HEK293T (cell line): ENCODE measurements at regions not wholly inside any gene's neighbourhood (a gene's known extent, or its start where the extent isn't known, plus 50 kb on each side); places are given as distances from the start of the nearest gene placed in this dataset.

Source experiments
- CTCF ChIA-PET: fragments of 350-600 bp; formaldehyde crosslinking; extraction: SDS; loops from one replicate; lab custom pipeline; 2021; ENCODE audit warnings: antibody characterized with exemption, inconsistent platforms; lab: Yijun Ruan, JAX
- POLR2A ChIA-PET: fragments of 350-600 bp; formaldehyde crosslinking; extraction: SDS; loops from one replicate; lab custom pipeline; 2020; ENCODE audit warnings: antibody characterized with exemption, inconsistent platforms; lab: Yijun Ruan, JAX
- DNase-seq: peaks from one replicate; pipeline ENCODE4 v3.0.0; 2012; ENCODE audit warnings: mixed read lengths; ENCODE audit errors: extremely low spot score
- ARNT ChIP-seq: fragments of 450-650 bp; IDR thresholded peaks from 2 replicates; pipeline ENCODE4 v1.6.1; 2017; ENCODE audit warnings: mild to moderate bottlenecking
- BHLHE40 ChIP-seq: fragments of 450-650 bp; IDR thresholded peaks from 2 replicates; pipeline ENCODE4 v1.6.1; 2016; ENCODE audit warnings: mild to moderate bottlenecking, moderate library complexity, borderline replicate concordance
- CTBP1 ChIP-seq: fragments of 450-650 bp; IDR thresholded peaks from 2 replicates; pipeline ENCODE4 v1.6.1; 2016; ENCODE audit warnings: borderline replicate concordance
- ELF4 ChIP-seq: fragments of 450-650 bp; IDR thresholded peaks from 2 replicates; pipeline ENCODE4 v1.6.1; 2017; ENCODE audit warnings: antibody characterized with exemption
- FOXA1 ChIP-seq: fragments of 450-650 bp; IDR thresholded peaks from 2 replicates; pipeline ENCODE4 v1.6.1; 2016; ENCODE audit warnings: mild to moderate bottlenecking
- FOXK2 ChIP-seq: fragments of 450-650 bp; IDR thresholded peaks from 2 replicates; pipeline ENCODE4 v1.6.1; 2016; ENCODE audit warnings: mild to moderate bottlenecking
- FOXM1 ChIP-seq: fragments of 450-650 bp; IDR thresholded peaks from 2 replicates; pipeline ENCODE4 v1.6.1; 2017; ENCODE audit warnings: mild to moderate bottlenecking, borderline replicate concordance
- HDGF ChIP-seq: fragments of 450-650 bp; IDR thresholded peaks from 2 replicates; pipeline ENCODE4 v1.6.1; 2017; ENCODE audit warnings: antibody characterized with exemption, borderline replicate concordance
- L3MBTL2 ChIP-seq: fragments of 450-650 bp; conservative IDR thresholded peaks from 2 replicates; pipeline ENCODE4 v1.6.1; 2016; ENCODE audit warnings: mild to moderate bottlenecking
- LEF1 ChIP-seq: fragments of 450-650 bp; IDR thresholded peaks from 2 replicates; pipeline ENCODE4 v1.6.1; 2017; ENCODE audit warnings: mild to moderate bottlenecking, borderline replicate concordance
- NFRKB ChIP-seq: fragments of 450-650 bp; IDR thresholded peaks from 2 replicates; pipeline ENCODE4 v1.6.1; 2016; ENCODE audit warnings: mild to moderate bottlenecking, moderate library complexity
- PKNOX1 ChIP-seq: fragments of 450-650 bp; IDR thresholded peaks from 2 replicates; pipeline ENCODE4 v1.6.1; 2016
- SP1 ChIP-seq: fragments of 450-650 bp; IDR thresholded peaks from 2 replicates; pipeline ENCODE4 v1.6.1; 2017
- SUZ12 ChIP-seq: fragments of 450-650 bp; IDR thresholded peaks from 2 replicates; pipeline ENCODE4 v1.6.1; 2016; ENCODE audit warnings: mild to moderate bottlenecking
- TARDBP ChIP-seq: fragments of 450-650 bp; IDR thresholded peaks from 2 replicates; pipeline ENCODE4 v1.6.1; 2016
- ZNF384 ChIP-seq: fragments of 450-650 bp; IDR thresholded peaks from 2 replicates; pipeline ENCODE4 v1.6.1; 2016

- TF ChIP-seq FOXA1 (no peak), SUZ12 (no peak), PKNOX1 (no peak), ARNT (no peak), HDGF (no peak), CTBP1 (no peak), FOXK2 (no peak), BHLHE40 (no peak), NFRKB (no peak), ZNF384 (no peak), L3MBTL2 (no peak), LEF1 (no peak), ELF4 (no peak), SP1 (no peak), FOXM1 (no peak), TARDBP (no peak)
- no peak for DNase-seq
- POLR2A ChIA-PET: no interaction called here
- CTCF ChIA-PET: no interaction called here
These were observed 907.5 kb upstream of the SLC10A2 start for GRCh38 chr13:103973740-103974139.

GRCh38 chr13:103969520-103970050 is 903.4 kb upstream of the SLC10A2 start:
- no peak for DNase-seq
- no peak for TF ChIP-seq ZNF384
- no peak for TF ChIP-seq LEF1
- no peak for TF ChIP-seq BHLHE40
- TF ChIP-seq ARNT: no peak
- no peak for TF ChIP-seq NFRKB
- TF ChIP-seq L3MBTL2: no peak
- no peak for TF ChIP-seq PKNOX1
- TF ChIP-seq FOXK2: no peak
- no peak for TF ChIP-seq HDGF
- TF ChIP-seq FOXM1: no peak
- no peak for TF ChIP-seq TARDBP
- no peak for TF ChIP-seq ELF4
- no peak for TF ChIP-seq CTBP1
- no peak for TF ChIP-seq SUZ12
- no peak for TF ChIP-seq FOXA1
- no peak for TF ChIP-seq SP1
- POLR2A ChIA-PET: no interaction called here
- CTCF ChIA-PET: interaction anchor here (1.1 kb wide), 1 partner anchor 355 kb away, joined by 4 read pairs; no protein-coding TSS in a partner anchor

- TF ChIP-seq BHLHE40 (no peak), FOXK2 (no peak), HDGF (no peak), ZNF384 (no peak), SUZ12 (no peak), FOXA1 (no peak), NFRKB (no peak), LEF1 (no peak), PKNOX1 (no peak), TARDBP (no peak), ARNT (no peak), CTBP1 (no peak), SP1 (no peak)
- no peak for DNase-seq
- ChIA-PET POLR2A (no interaction called here), CTCF (no interaction called here)
These were observed 899.5 kb upstream of the SLC10A2 start for GRCh38 chr13:103965506-103966243.

DNA sequence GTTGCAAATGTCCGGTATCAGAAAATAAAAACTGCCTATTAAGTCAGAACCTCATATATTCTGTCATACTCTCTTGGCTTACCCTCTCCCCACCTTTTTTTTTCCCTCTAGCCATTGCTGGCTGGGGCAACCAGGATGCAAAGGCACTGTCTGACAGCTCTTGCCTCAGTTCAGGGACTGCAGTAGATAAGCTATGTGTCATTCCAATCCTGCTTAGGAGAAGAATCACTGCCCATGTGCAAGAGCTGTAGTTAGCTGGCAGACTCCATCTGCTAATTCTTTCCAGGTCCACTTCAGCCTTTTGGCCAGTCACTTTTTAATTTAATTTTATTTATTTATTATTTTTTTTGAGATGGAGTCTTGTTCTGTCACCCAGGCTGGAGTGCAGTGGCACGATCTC is 895.6 kb upstream of the SLC10A2 start:
- DNase-seq: no peak
- ChIA-PET CTCF (no interaction called here), POLR2A (no interaction called here)
- TF ChIP-seq CTBP1 (no peak), PKNOX1 (no peak), BHLHE40 (no peak), HDGF (no peak), SP1 (no peak), FOXA1 (no peak), TARDBP (no peak), ARNT (no peak), LEF1 (no peak), SUZ12 (no peak), FOXM1 (no peak), L3MBTL2 (no peak)

DNA sequence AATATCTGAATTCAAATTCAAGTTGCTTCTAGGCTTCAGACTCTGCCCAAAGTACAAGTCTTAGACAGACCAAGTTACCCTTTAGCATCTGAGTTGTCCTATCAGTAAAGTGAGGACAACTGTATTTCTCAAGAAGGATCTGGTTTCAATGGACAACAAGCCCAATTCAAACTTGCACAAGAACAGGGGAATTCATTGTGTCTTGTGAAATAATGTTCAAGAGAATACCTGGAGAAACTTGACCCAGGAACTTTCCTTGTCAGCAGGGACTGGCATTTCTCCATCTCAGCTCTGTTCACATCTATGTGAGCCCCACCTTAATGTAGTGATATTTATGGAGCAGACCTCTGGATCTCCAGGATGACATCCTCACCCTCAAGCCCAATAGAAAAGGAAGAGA is 894.9 kb upstream of the SLC10A2 start:
- CTCF ChIA-PET: no interaction called here
- TF ChIP-seq HDGF: no peak
- TF ChIP-seq PKNOX1: no peak
- TF ChIP-seq FOXK2: no peak
- no peak for TF ChIP-seq BHLHE40
- TF ChIP-seq LEF1: no peak
- TF ChIP-seq TARDBP: no peak
- no peak for TF ChIP-seq NFRKB
- no peak for TF ChIP-seq SP1
- TF ChIP-seq ELF4: no peak
- no peak for TF ChIP-seq FOXM1
- TF ChIP-seq FOXA1: no peak
- TF ChIP-seq ZNF384: no peak
- no peak for TF ChIP-seq SUZ12
- no peak for TF ChIP-seq CTBP1
- DNase-seq: no peak
- POLR2A ChIA-PET: no interaction called here
